GM12878 (cell line): ENCODE measurements at regions not wholly inside any gene's neighbourhood (a gene's known extent, or its start where the extent isn't known, plus 50 kb on each side); places are given as distances from the start of the nearest gene placed in this dataset.

Experiments
- ATAC-seq: fragments of 200-7000 bp; cut with Tn5 transposase; 3 replicates; pipeline ENCODE4 v1.9.1; 2020; ENCODE audit warnings: mild to moderate bottlenecking, moderate library complexity
- BruUV-seq: library from RNA; stranded (reverse); fragments of 400-500 nt; replicated peaks from 2 replicates; lab custom pipeline; 2021; lab: Mats Ljungman, UMichigan
- CTCF ChIA-PET: fragments of 300-600 bp; sonication (Branson Sonifier 250); formaldehyde crosslinking; extraction: SDS; loops from one replicate; lab custom pipeline; 2021; ENCODE audit warnings: inconsistent platforms; lab: Yijun Ruan, JAX
- POLR2A ChIA-PET: fragments of 350-600 bp; formaldehyde crosslinking; extraction: SDS; loops from one replicate; lab custom pipeline; 2021; ENCODE audit warnings: inconsistent platforms; lab: Charles Lee
- RAD21 ChIA-PET: fragments of 300-600 bp; sonication (Branson Sonifier 250); formaldehyde crosslinking; loops from one replicate; lab custom pipeline; 2023; ENCODE audit warnings: antibody characterized with exemption; ENCODE audit not compliant: unreplicated experiment; lab: Charles Lee
- SMC1A ChIA-PET: fragments of 300-600 bp; sonication (Branson Sonifier 250); formaldehyde crosslinking; loops from one replicate; lab custom pipeline; 2023; ENCODE audit not compliant: unreplicated experiment, uncharacterized antibody; lab: Charles Lee
- DNase-seq: peaks from one replicate; pipeline ENCODE4 v3.0.0-alpha.2; 2011; ENCODE audit warnings: low read depth, low spot score
- FAIRE-seq: peaks from 3 replicates; lab custom pipeline; 2011; peaks lifted over from hg19 to GRCh38; lab: Jason Lieb, UNC
- H2AFZ ChIP-seq: 2 replicates; pipeline ENCODE4 v1.6.0; 2011; ENCODE audit warnings: low read depth, low read length, control low read depth; ENCODE audit not compliant: control insufficient read depth
- H3K27ac ChIP-seq: 2 replicates; pipeline ENCODE4 v1.5.1; 2011; ENCODE audit warnings: control low read depth; ENCODE audit not compliant: control insufficient read depth, insufficient read depth
- H3K27me3 ChIP-seq, 2 experiments: replicated peaks in 1 of 2; 2 replicates each; pipeline versions ENCODE4 v1.6.0 to v1.6.1; 2011; ENCODE audit warnings: low read length in 1 of 2; ENCODE audit not compliant: control insufficient read depth in 2 of 2, insufficient read depth in 2 of 2
- H3K36me3 ChIP-seq, 2 experiments: 2 replicates each; pipeline ENCODE4 v1.5.1; 2011; ENCODE audit warnings: low read length in 1 of 2; ENCODE audit not compliant: control insufficient read depth in 2 of 2, insufficient read depth in 2 of 2
- H3K4me1 ChIP-seq: 2 replicates; pipeline ENCODE4 v1.6.1; 2011; ENCODE audit warnings: mild to moderate bottlenecking, low read length, moderate library complexity, mixed read lengths; ENCODE audit not compliant: control insufficient read depth, insufficient read depth
- H3K4me2 ChIP-seq: 2 replicates; pipeline ENCODE4 v1.6.0; 2011; ENCODE audit warnings: control low read depth; ENCODE audit not compliant: control insufficient read depth, insufficient read depth
- H3K4me3 ChIP-seq: fragments of 200-600 bp; sonication (generic); 2 replicates; pipeline ENCODE4 v1.5.1; 2016
- H3K79me2 ChIP-seq: 2 replicates; pipeline ENCODE4 v1.6.0; 2011; ENCODE audit warnings: low read length; ENCODE audit not compliant: control insufficient read depth, insufficient read depth
- H3K9ac ChIP-seq: 2 replicates; pipeline ENCODE4 v1.8.0; 2011; ENCODE audit warnings: low read length, control low read depth, mixed read lengths; ENCODE audit not compliant: control insufficient read depth, insufficient read depth
- H3K9me3 ChIP-seq: replicated peaks from 3 replicates; pipeline ENCODE4 v1.5.1; 2011; ENCODE audit warnings: mild to moderate bottlenecking, low read length; ENCODE audit not compliant: control insufficient read depth, insufficient read depth
- H4K20me1 ChIP-seq: 2 replicates; pipeline ENCODE4 v1.6.0; 2011; ENCODE audit not compliant: control insufficient read depth, insufficient read depth
- FOXK2 ChIP-seq: fragments of 450-650 bp; IDR thresholded peaks from 2 replicates; pipeline ENCODE4 v1.6.1; 2017; ENCODE audit warnings: mild to moderate bottlenecking, moderate library complexity
- MEF2A ChIP-seq: IDR thresholded peaks from 2 replicates; pipeline ENCODE4 v1.6.1; 2011; ENCODE audit warnings: low read depth, mild to moderate bottlenecking, low read length, moderate library complexity; ENCODE audit not compliant: insufficient read depth
- SREBF2 ChIP-seq: IDR thresholded peaks from 2 replicates; pipeline ENCODE4 v1.6.1; 2012; ENCODE audit warnings: mild to moderate bottlenecking, low read length
- WGBS: methylation state at CpG from one replicate; pipeline ENCODE4 v1.1.6; 2016; ENCODE audit warnings: low lambda C conversion rate; ENCODE audit not compliant: insufficient replicate concordance, insufficient coverage; ENCODE audit errors: missing lambda C conversion rate; 5-methylcytosine and 5-hydroxymethylcytosine counted together
- in situ Hi-C: fragments of 300-500 bp; cut with MboI; formaldehyde crosslinking; loops from 9 replicates; pipeline ENCODE4 v1.14.3; 2018; ENCODE audit warnings: mixed read lengths
- intact Hi-C: fragments of 100-400 bp; cut with micrococcal nuclease; formaldehyde crosslinking; loops from one replicate; pipeline ENCODE4 v1.14.2; 2022; ENCODE audit not compliant: unreplicated experiment
- TF ChIP-seq, protein P1 (sequence below): IDR thresholded peaks from 2 replicates; pipeline ENCODE4 v1.6.1; 2012; ENCODE audit warnings: low read depth, low read length, improper control_type of control experiment

DNA sequence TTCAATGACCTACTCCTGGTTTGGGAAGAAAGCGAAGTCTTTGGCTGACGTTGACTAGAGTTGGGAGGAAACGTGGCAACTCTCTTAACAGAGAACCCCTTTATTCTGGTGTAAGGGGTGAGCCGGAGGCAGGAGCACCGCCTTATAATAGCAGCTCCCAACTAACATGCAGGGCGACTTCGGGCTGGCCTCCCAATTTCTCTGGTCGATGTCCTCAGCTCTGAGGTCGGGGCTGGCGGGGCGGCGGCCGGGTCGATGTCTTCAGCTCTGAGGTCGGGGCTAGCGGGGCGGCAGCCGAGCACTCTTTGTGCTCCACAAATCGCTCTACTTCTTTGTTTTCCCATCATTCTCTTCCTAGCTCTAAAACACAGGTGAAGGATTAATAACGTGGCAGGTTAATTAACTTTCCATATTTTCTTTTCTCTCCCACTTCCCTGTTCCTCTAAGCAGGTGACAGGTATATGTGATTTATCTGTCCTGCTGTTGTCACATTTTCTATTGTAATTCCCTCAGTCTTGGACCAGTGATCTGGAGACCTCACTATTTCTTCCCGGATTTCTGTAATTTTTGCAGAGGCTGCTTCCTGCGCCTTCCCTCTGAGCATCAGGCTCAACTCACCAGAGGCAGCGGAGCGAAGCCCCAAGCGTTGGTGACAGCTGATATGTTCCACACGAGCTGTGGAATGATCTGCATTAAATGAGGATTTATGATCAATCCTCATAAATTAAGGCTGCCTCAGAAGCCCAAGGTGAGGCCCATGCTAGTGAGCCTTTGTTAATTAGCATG, 64.3 kb downstream of the ACKR3 start (continued):
- TF ChIP-seq, protein P1, sequence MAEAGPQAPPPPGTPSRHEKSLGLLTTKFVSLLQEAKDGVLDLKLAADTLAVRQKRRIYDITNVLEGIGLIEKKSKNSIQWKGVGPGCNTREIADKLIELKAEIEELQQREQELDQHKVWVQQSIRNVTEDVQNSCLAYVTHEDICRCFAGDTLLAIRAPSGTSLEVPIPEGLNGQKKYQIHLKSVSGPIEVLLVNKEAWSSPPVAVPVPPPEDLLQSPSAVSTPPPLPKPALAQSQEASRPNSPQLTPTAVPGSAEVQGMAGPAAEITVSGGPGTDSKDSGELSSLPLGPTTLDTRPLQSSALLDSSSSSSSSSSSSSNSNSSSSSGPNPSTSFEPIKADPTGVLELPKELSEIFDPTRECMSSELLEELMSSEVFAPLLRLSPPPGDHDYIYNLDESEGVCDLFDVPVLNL: no peak

DNA sequence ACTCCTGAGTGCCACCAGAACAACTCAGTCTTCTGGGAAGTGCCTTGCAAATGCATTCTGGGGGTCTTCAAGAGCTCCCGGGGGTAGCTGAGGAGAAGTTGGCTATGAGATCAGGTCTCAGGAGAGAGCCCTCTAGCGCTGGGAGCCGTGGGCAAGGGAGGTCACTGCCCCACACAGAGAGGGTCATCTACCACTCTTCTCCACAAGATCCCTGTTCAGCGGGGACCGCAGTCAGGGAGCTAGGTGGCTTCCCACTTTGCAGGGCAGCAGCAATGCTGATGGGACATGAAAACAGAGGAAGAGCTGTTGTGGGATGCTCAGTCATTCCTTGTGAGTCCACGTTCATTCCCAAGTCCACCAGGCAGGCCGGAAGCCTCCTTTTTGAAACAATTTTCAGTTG, 66.6 kb downstream of the ACKR3 start:
- intact Hi-C loops (no loop called here), in situ Hi-C loops (no loop called here)
- BruUV-seq: no TSS peak
- POLR2A ChIA-PET: no interaction called here
- Histone ChIP-seq H3K27me3 (peaks cover 0 to 3% of the 10 kb centered on the region in 2 experiments; a peak in 2 of 4 replicates), H3K9ac (no peak overlapping the region), H2AFZ (no peak overlapping the region), H3K36me3 (no peaks in the 10 kb centered on the region), H3K9me3 (no peaks in the 10 kb centered on the region; the same call in 2 of the 3 replicates), H3K27ac (no peak overlapping the region), H4K20me1 (no peaks in the 10 kb centered on the region), H3K4me1 (no peaks in the 10 kb centered on the region; the same call in 1 of the 2 replicates), H3K79me2 (no peaks in the 10 kb centered on the region), H3K4me3 (no peak overlapping the region), H3K4me2 (no peak overlapping the region)
- ATAC-seq (no peak), FAIRE-seq (no peak), DNase-seq (no peak)
- RAD21 ChIA-PET: no interaction called here
- SMC1A ChIA-PET: no interaction called here
- WGBS: 34% methylated on average over 7 of the region's 7 CpGs
- TF ChIP-seq SREBF2: no peak
- TF ChIP-seq FOXK2: no peak
- TF ChIP-seq MEF2A: no peak
- CTCF ChIA-PET: interaction anchor here (1.0 kb wide), 1 partner anchor 65 kb away, joined by 3 read pairs; no protein-coding TSS in a partner anchor
